HEK293 (cell line): ENCODE measurements at regions not wholly inside any gene's neighbourhood (a gene's known extent, or its start where the extent isn't known, plus 50 kb on each side); places are given as distances from the start of the nearest gene placed in this dataset.

Source experiments
- BCL11B ChIP-seq: fragments of 450-650 bp; formaldehyde crosslinking; IDR thresholded peaks from 2 replicates; pipeline ENCODE4 v1.5.1; 2016; ENCODE audit warnings: low read depth, missing biosample characterization, missing genetic modification characterization
- ZNF48 ChIP-seq: fragments of 450-650 bp; formaldehyde crosslinking; IDR thresholded peaks from 2 replicates; pipeline ENCODE4 v1.5.1; 2016; ENCODE audit warnings: missing biosample characterization, missing genetic modification characterization
- ZNF580 ChIP-seq: fragments of 450-650 bp; formaldehyde crosslinking; IDR thresholded peaks from 2 replicates; pipeline ENCODE4 v1.5.1; 2016; ENCODE audit warnings: missing biosample characterization, missing genetic modification characterization

GRCh38 chr6:47371139-47371869, 61.6 kb upstream of the TNFRSF21 start:
- TF ChIP-seq ZNF580 (tag by site-specific recombination) (no peak), ZNF48 (tag by site-specific recombination) (no peak), BCL11B (no peak)
